Progenitor cell of endocrine pancreas (in vitro differentiated cells): ENCODE measurements at regions not wholly inside any gene's neighbourhood (a gene's known extent, or its start where the extent isn't known, plus 50 kb on each side); places are given as distances from the start of the nearest gene placed in this dataset.

ENCODE experiments used
- DNase-seq: peaks from one replicate; pipeline ENCODE4 v3.0.0; 2021; ENCODE audit warnings: low spot score; ENCODE audit not compliant: unreplicated experiment
- H3K27ac Mint-ChIP-seq: 2 replicates; pipeline ENCODE4 v1.8.0; 2021; ENCODE audit warnings: mild to moderate bottlenecking, moderate library complexity, mixed read lengths
- H3K27me3 Mint-ChIP-seq: 2 replicates; pipeline ENCODE4 v1.8.0; 2021; ENCODE audit warnings: mixed read lengths
- H3K36me3 Mint-ChIP-seq: 2 replicates; pipeline ENCODE4 v1.8.0; 2022; ENCODE audit warnings: mixed read lengths; ENCODE audit not compliant: insufficient read depth
- H3K4me1 Mint-ChIP-seq: 2 replicates; pipeline ENCODE4 v1.8.0; 2021; ENCODE audit warnings: low read depth, mixed read lengths
- H3K4me3 Mint-ChIP-seq: 2 replicates; pipeline ENCODE4 v1.8.0; 2021; ENCODE audit warnings: low read depth, mild to moderate bottlenecking, moderate library complexity, mixed read lengths
- H3K9me3 Mint-ChIP-seq: 2 replicates; pipeline ENCODE4 v1.8.0; 2021; ENCODE audit warnings: low read depth, mixed read lengths
- TF ChIP-seq, protein P1 (sequence below): fragments of 200-600 bp; sonication (generic); IDR thresholded peaks from one replicate; pipeline ENCODE4 v1.5.0; 2021; ENCODE audit warnings: antibody characterized with exemption, mild to moderate bottlenecking; ENCODE audit not compliant: unreplicated experiment

DNA sequence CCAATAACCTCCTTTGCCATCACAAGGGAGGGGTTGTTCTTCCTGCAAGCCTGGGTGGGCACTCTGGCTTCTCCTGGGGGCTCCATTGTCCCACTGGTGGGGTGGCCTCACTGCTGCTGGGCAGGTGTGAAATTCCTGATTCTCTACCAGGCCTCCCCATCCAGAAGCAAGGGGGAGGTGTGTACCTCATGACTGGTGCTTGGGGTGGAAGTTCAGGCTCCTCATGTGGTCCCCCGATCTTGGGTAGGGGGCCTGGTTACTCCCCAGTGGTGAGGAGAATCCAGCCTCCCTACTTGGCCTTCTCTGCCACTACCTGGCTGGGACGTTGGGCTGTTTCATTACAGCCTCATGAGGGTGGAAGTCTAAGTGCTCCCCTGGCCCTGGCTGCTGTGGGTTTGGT lies 433.9 kb downstream of the IRX2 start:
- H3K9me3 Mint-ChIP-seq, result peaks cover 5% of the 10 kb centered on the region
- no peak overlapping the region for H3K4me3 Mint-ChIP-seq
- TF ChIP-seq, protein P1, sequence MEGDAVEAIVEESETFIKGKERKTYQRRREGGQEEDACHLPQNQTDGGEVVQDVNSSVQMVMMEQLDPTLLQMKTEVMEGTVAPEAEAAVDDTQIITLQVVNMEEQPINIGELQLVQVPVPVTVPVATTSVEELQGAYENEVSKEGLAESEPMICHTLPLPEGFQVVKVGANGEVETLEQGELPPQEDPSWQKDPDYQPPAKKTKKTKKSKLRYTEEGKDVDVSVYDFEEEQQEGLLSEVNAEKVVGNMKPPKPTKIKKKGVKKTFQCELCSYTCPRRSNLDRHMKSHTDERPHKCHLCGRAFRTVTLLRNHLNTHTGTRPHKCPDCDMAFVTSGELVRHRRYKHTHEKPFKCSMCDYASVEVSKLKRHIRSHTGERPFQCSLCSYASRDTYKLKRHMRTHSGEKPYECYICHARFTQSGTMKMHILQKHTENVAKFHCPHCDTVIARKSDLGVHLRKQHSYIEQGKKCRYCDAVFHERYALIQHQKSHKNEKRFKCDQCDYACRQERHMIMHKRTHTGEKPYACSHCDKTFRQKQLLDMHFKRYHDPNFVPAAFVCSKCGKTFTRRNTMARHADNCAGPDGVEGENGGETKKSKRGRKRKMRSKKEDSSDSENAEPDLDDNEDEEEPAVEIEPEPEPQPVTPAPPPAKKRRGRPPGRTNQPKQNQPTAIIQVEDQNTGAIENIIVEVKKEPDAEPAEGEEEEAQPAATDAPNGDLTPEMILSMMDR, result no peak
- peaks cover 14% of the 10 kb centered on the region for H3K27me3 Mint-ChIP-seq
- no peaks in the 10 kb centered on the region for H3K36me3 Mint-ChIP-seq
- H3K4me1 Mint-ChIP-seq, result no peaks in the 10 kb centered on the region
- H3K27ac Mint-ChIP-seq, result no peak overlapping the region
- DNase-seq, result no peak

DNA sequence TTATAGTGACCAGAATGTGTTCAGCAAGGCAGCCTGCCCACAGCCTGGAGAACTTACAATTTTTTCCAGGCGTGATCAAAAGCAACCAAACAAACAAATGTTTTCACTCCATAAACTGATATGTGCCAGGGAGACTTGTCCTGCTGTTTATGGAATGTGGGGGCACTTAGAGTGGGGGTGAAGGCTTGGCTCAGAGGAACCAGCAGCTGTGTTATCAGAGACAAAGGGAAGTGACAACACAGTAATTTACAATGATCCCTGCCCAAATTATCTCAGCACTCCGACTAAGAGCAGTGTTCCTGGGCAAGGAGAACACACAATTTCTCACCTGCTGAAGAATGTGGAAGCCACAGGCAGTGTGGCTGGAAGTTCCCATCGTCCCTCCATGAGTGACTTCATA lies 429.1 kb upstream of the IRX4 start:
- Mint-ChIP-seq H3K36me3 (no peaks in the 10 kb centered on the region), H3K27ac (no peak overlapping the region), H3K27me3 (peaks cover 25% of the 10 kb centered on the region), H3K9me3 (peaks cover 5% of the 10 kb centered on the region), H3K4me1 (peaks cover 3% of the 10 kb centered on the region), H3K4me3 (no peak overlapping the region)
- TF ChIP-seq, protein P1, result no peak
- DNase-seq, result no peak

DNA sequence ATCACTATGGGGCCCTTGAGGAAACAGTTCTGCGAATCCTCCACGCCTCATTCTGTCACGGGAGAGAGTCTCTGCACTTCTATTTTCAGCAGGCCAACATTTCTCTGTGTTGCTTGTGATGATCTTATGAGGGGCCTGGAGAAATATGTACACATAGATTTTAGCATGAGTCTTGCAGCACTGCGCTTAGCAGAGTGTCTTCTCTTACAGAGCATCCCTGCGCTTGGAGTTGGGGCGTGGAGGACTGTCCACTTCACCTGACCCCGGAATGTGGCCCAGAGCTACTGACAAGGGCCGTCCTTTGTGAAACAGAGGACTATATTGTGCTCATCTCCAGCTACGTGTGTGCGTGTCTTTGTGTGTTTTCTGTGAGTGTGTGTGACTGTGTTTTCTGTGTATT lies 428.2 kb upstream of the IRX4 start:
- TF ChIP-seq, protein P1, result no peak
- peaks cover 3% of the 10 kb centered on the region for H3K4me1 Mint-ChIP-seq
- no peaks in the 10 kb centered on the region for H3K36me3 Mint-ChIP-seq

DNA sequence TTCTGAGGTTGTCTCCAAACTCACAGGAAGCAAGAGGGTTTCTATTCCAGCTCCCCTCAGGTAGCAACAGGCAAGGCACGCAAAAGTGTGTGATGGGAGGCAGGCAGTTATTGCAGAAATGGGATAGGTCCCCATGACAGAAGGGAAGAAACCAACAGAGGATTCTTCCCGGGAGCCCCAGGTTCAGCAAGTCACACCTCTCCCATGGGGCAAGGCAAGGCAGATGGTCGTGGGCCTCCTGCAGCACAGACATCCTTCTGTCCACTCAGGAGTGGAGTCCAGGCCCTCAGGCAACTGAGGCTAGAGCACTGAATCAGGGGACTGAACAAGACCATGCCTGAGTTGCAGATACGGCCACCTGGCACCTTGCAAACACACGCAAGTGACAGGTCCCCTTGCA lies 424.9 kb upstream of the IRX4 start:
- Mint-ChIP-seq H3K4me1 (peaks cover 3% of the 10 kb centered on the region), H3K27me3 (peaks cover 42% of the 10 kb centered on the region), H3K9me3 (no peaks in the 10 kb centered on the region), H3K4me3 (no peak overlapping the region), H3K36me3 (no peaks in the 10 kb centered on the region), H3K27ac (no peak overlapping the region)
- TF ChIP-seq, protein P1, result no peak
- DNase-seq, result no peak

More for the DNA sequence above, 428.2 kb upstream of the IRX4 start:
- Mint-ChIP-seq H3K9me3 (peaks cover 5% of the 10 kb centered on the region), H3K27ac (no peak overlapping the region), H3K4me3 (no peak overlapping the region), H3K27me3 (peaks cover 31% of the 10 kb centered on the region)
- no peak for DNase-seq

DNA sequence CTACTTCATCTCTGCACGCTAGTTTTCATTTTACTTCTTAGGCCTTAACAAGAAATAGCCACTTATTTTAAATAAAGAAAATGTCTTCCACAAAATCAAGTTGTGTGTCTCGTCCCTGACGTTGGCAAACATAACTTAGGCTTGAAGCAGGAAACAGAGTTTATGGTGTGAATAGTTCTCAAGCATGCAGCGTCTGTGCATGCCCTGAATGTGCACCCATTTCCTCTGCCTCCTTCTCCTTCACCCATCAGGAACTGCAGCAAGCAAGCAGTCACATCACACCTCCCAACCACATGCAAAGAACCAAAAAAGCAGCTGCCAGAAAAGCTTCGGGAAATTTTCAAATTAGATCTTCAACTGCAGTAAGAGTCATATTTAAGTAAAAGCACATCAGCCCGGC lies 424.0 kb upstream of the IRX4 start:
- Mint-ChIP-seq H3K27ac (no peak overlapping the region), H3K4me1 (no peaks in the 10 kb centered on the region), H3K4me3 (no peak overlapping the region), H3K36me3 (no peaks in the 10 kb centered on the region), H3K27me3 (peaks cover 44% of the 10 kb centered on the region), H3K9me3 (no peaks in the 10 kb centered on the region)
- no peak for DNase-seq
- TF ChIP-seq, protein P1, result no peak
